AG10803 (cell line): ENCODE measurements at regions not wholly inside any gene's neighbourhood (a gene's known extent, or its start where the extent isn't known, plus 50 kb on each side); places are given as distances from the start of the nearest gene placed in this dataset.

ENCODE experiments used
- DNase-seq: peaks from one replicate; pipeline ENCODE4 v3.0.0; 2010; ENCODE audit warnings: low read depth
- H3K4me3 ChIP-seq: 2 replicates; pipeline ENCODE4 v1.5.1; 2011; ENCODE audit warnings: mild to moderate bottlenecking, low read length, control low read depth
- CTCF ChIP-seq: conservative IDR thresholded peaks from 2 replicates; pipeline ENCODE4 v1.5.1; 2011; ENCODE audit warnings: mild to moderate bottlenecking, low read length, control low read depth, inconsistent platforms

GRCh38 chr1:30183895-30184294 lies 539.5 kb downstream of the MATN1 start:
- DNase-seq = no peak
- no peak for TF ChIP-seq CTCF
- H3K4me3 ChIP-seq = no peak overlapping the region

- no peak for TF ChIP-seq CTCF
- no peak overlapping the region for H3K4me3 ChIP-seq
Observed at GRCh38 chr1:30183006-30183405, 540.4 kb downstream of the MATN1 start.

GRCh38 chr1:30179942-30180543 lies 543.3 kb downstream of the MATN1 start:
- DNase-seq = no peak
- TF ChIP-seq CTCF = no peak
- H3K4me3 ChIP-seq = no peak overlapping the region

More at GRCh38 chr1:30183006-30183405, 540.4 kb downstream of the MATN1 start:
- no peak for DNase-seq

GRCh38 chr1:30176477-30176876 lies 546.9 kb downstream of the MATN1 start:
- no peak for TF ChIP-seq CTCF
- no peak for DNase-seq
- H3K4me3 ChIP-seq = no peak overlapping the region

- no peak for DNase-seq
- TF ChIP-seq CTCF = no peak
- H3K4me3 ChIP-seq = no peak overlapping the region
Observed at GRCh38 chr1:30174499-30174898, 548.9 kb downstream of the MATN1 start.

- DNase-seq = no peak
- H3K4me3 ChIP-seq = no peak overlapping the region
- TF ChIP-seq CTCF = no peak
Observed at GRCh38 chr1:30173560-30173959, 549.8 kb downstream of the MATN1 start.

- no peak overlapping the region for H3K4me3 ChIP-seq
- no peak for TF ChIP-seq CTCF
- no peak for DNase-seq
Observed at GRCh38 chr1:30172757-30173156, 550.6 kb downstream of the MATN1 start.
